H1 (cell line): ENCODE measurements at regions not wholly inside any gene's neighbourhood (a gene's known extent, or its start where the extent isn't known, plus 50 kb on each side); places are given as distances from the start of the nearest gene placed in this dataset.

Experiments used
- CTCF ChIA-PET: fragments of 300-600 bp; sonication (Branson Sonifier 250); formaldehyde crosslinking; loops from one replicate; lab custom pipeline; 2021; ENCODE audit not compliant: partially characterized antibody; lab: Charles Lee
- POLR2A ChIA-PET: fragments of 300-600 bp; sonication (Branson Sonifier 250); formaldehyde crosslinking; loops from one replicate; lab custom pipeline; 2021; ENCODE audit warnings: inconsistent platforms; ENCODE audit not compliant: partially characterized antibody; lab: Charles Lee
- DNase-seq, 2 experiments: peaks; one replicate each; pipeline versions ENCODE4 v3.0.0 to v3.0.0-alpha.2; 2010 to 2022; ENCODE audit warnings: low spot score in 2 of 2, low read depth in 1 of 2, mixed read lengths in 1 of 2
- FAIRE-seq: peaks from 2 replicates; lab custom pipeline; 2011; peaks lifted over from hg19 to GRCh38; lab: Jason Lieb, UNC
- H2AFZ ChIP-seq: 2 replicates; pipeline ENCODE4 v1.8.1; 2012; ENCODE audit warnings: low read length, inconsistent platforms
- H2AK5ac ChIP-seq: 2 replicates; pipeline ENCODE4 v1.6.1; 2013; ENCODE audit warnings: low read depth, low read length
- H2BK120ac ChIP-seq: replicated peaks from 2 replicates; pipeline ENCODE3; 2013; ENCODE audit warnings: low read depth, low read length, inconsistent platforms
- H2BK12ac ChIP-seq: 2 replicates; pipeline ENCODE4 v1.6.1; 2013; ENCODE audit warnings: low read depth, low read length
- H2BK15ac ChIP-seq: 2 replicates; pipeline ENCODE4 v1.6.1; 2013; ENCODE audit warnings: low read length
- H2BK20ac ChIP-seq: 2 replicates; pipeline ENCODE4 v1.6.1; 2013; ENCODE audit warnings: low read length
- H2BK5ac ChIP-seq: 2 replicates; pipeline ENCODE4 v1.6.1; 2013; ENCODE audit warnings: low read depth, low read length
- H3K14ac ChIP-seq: 2 replicates; pipeline ENCODE4 v1.6.1; 2013; ENCODE audit warnings: inconsistent platforms; ENCODE audit not compliant: insufficient read length
- H3K18ac ChIP-seq: 2 replicates; pipeline ENCODE4 v1.6.1; 2013; ENCODE audit warnings: low read length; ENCODE audit errors: extremely low read depth
- H3K23ac ChIP-seq: 2 replicates; pipeline ENCODE4 v1.6.1; 2013; ENCODE audit warnings: inconsistent platforms; ENCODE audit not compliant: insufficient read length
- H3K23me2 ChIP-seq: 2 replicates; pipeline ENCODE4 v1.6.1; 2013; ENCODE audit warnings: low read depth, low read length
- H3K27ac ChIP-seq: 2 replicates; pipeline ENCODE4 v1.6.1; 2011; ENCODE audit warnings: low read depth, low read length, inconsistent platforms
- H3K27me3 ChIP-seq, 4 experiments: replicated peaks in 1 of 4; 1 replicate in 1 of 4; 2 replicates in 3 of 4; pipeline versions ENCODE4 v1.6.1 to v1.8.1; 2011 to 2013; ENCODE audit warnings: low read length in 3 of 4, mild to moderate bottlenecking in 3 of 4, inconsistent platforms in 2 of 4, mixed read lengths in 2 of 4, moderate library complexity in 1 of 4; ENCODE audit not compliant: control insufficient read depth in 3 of 4, insufficient read depth in 3 of 4; ENCODE audit errors: extremely low read depth in 1 of 4
- H3K36me3 ChIP-seq, 4 experiments: 2 replicates each; pipeline versions ENCODE4 v1.6.1 to v1.8.1; 2011 to 2013; ENCODE audit warnings: mild to moderate bottlenecking in 4 of 4, low read length in 3 of 4, moderate library complexity in 2 of 4, control low read depth in 1 of 4, inconsistent platforms in 1 of 4; ENCODE audit not compliant: insufficient read depth in 4 of 4, control insufficient read depth in 2 of 4
- H3K4ac ChIP-seq: replicated peaks from 2 replicates; pipeline ENCODE3; 2013; ENCODE audit warnings: low read length, low read depth, mixed read lengths, inconsistent platforms; ENCODE audit not compliant: insufficient read length
- H3K4me1 ChIP-seq, 4 experiments: replicated peaks in 1 of 4; 1 replicate in 1 of 4; 2 replicates in 3 of 4; pipeline versions ENCODE4 v1.6.1 to v1.8.1; 2011 to 2013; ENCODE audit warnings: low read length in 3 of 4, inconsistent platforms in 2 of 4, mixed read lengths in 1 of 4; ENCODE audit not compliant: insufficient read depth in 4 of 4, control insufficient read depth in 3 of 4
- H3K4me2 ChIP-seq, 2 experiments: 2 replicates each; pipeline versions ENCODE4 v1.6.1 to v1.8.1; 2011 to 2013; ENCODE audit warnings: low read depth in 2 of 2, low read length in 2 of 2, control low read depth in 1 of 2, inconsistent platforms in 1 of 2, mild to moderate bottlenecking in 1 of 2; ENCODE audit not compliant: insufficient read depth in 1 of 2
- H3K4me3 ChIP-seq, 4 experiments: fragments of 200-600, 300-600 bp in 1 of 4; sonication (generic), shearing (Covaris generic), sonication (Bioruptor Twin) in 1 of 4; 2 replicates each; pipeline versions ENCODE4 v1.5.1 to v1.8.1; 2011 to 2016; ENCODE audit warnings: low read length in 4 of 4, low read depth in 3 of 4, control low read depth in 2 of 4, inconsistent platforms in 2 of 4, mild to moderate bottlenecking in 2 of 4, mixed read lengths in 1 of 4, moderate library complexity in 1 of 4; ENCODE audit not compliant: insufficient read depth in 2 of 4; ENCODE audit errors: extremely low read depth in 1 of 4
- H3K56ac ChIP-seq: replicated peaks from 2 replicates; pipeline ENCODE3; 2013; ENCODE audit warnings: low read depth, mild to moderate bottlenecking, mixed read lengths, low read length, inconsistent platforms; ENCODE audit not compliant: insufficient read length
- H3K79me1 ChIP-seq: 2 replicates; pipeline ENCODE4 v1.6.1; 2013; ENCODE audit warnings: low read depth, low read length, control low read depth
- H3K79me2 ChIP-seq, 2 experiments: 2 replicates each; pipeline versions ENCODE4 v1.6.1 to v1.8.1; 2012 to 2013; ENCODE audit warnings: low read length in 2 of 2, mild to moderate bottlenecking in 2 of 2, inconsistent platforms in 1 of 2; ENCODE audit not compliant: insufficient read depth in 2 of 2, control insufficient read depth in 1 of 2
- H3K9ac ChIP-seq, 4 experiments: replicated peaks in 1 of 4; 1 replicate in 1 of 4; 2 replicates in 3 of 4; pipeline versions ENCODE4 v1.6.1 to v1.8.1; 2011 to 2013; ENCODE audit warnings: low read depth in 3 of 4, low read length in 3 of 4, control low read depth in 2 of 4, mild to moderate bottlenecking in 2 of 4, moderate library complexity in 2 of 4, inconsistent platforms in 1 of 4; ENCODE audit errors: extremely low read depth in 1 of 4
- H3K9me3 ChIP-seq, 2 experiments: 2 replicates each; pipeline versions ENCODE4 v1.6.1 to v1.8.1; 2012 to 2013; ENCODE audit warnings: mild to moderate bottlenecking in 2 of 2, moderate library complexity in 2 of 2, control low read depth in 1 of 2, inconsistent platforms in 1 of 2, low read depth in 1 of 2, low read length in 1 of 2, mixed read lengths in 1 of 2; ENCODE audit not compliant: insufficient read depth in 2 of 2
- H4K20me1 ChIP-seq, 2 experiments: replicated peaks in 1 of 2; 2 replicates each; pipeline versions ENCODE3 to v1.8.1; 2011 to 2013; ENCODE audit warnings: inconsistent platforms in 2 of 2, low read length in 2 of 2, mild to moderate bottlenecking in 1 of 2; ENCODE audit not compliant: insufficient read depth in 2 of 2, control insufficient read depth in 1 of 2
- H4K5ac ChIP-seq: 2 replicates; pipeline ENCODE4 v1.6.1; 2013; ENCODE audit warnings: low read length, low read depth, mixed read lengths, inconsistent platforms; ENCODE audit not compliant: insufficient read length
- H4K8ac ChIP-seq: 2 replicates; pipeline ENCODE4 v1.8.0; 2013; ENCODE audit warnings: mild to moderate bottlenecking, moderate library complexity, low read length, inconsistent platforms; ENCODE audit not compliant: insufficient read depth; ENCODE audit errors: extremely low read depth
- H4K91ac ChIP-seq: replicated peaks from 2 replicates; pipeline ENCODE3; 2013; ENCODE audit warnings: low read length, mixed read lengths, inconsistent platforms; ENCODE audit not compliant: insufficient read length
- CBX5 ChIP-seq: fragments of 300-800, 300-1000 bp; sonication (generic); IDR thresholded peaks from 2 replicates; pipeline ENCODE4 v1.7.1; 2016; ENCODE audit warnings: antibody characterized with exemption, low read length, low read depth
- EGR1 ChIP-seq: IDR thresholded peaks from 2 replicates; pipeline ENCODE4 v1.6.1; 2011; ENCODE audit warnings: low read depth, low read length, borderline replicate concordance
- HDAC2 ChIP-seq, 2 experiments: fragments of 300-600 bp in 1 of 2; sonication (generic) in 1 of 2; IDR thresholded peaks; 2 replicates each; pipeline ENCODE4 v1.6.1; 2011 to 2012; ENCODE audit warnings: low read depth in 2 of 2, low read length in 2 of 2, mild to moderate bottlenecking in 2 of 2, moderate library complexity in 2 of 2, borderline replicate concordance in 1 of 2, inconsistent platforms in 1 of 2
- NRF1 ChIP-seq: IDR thresholded peaks from 2 replicates; pipeline ENCODE4 v1.6.1; 2011; ENCODE audit warnings: mild to moderate bottlenecking, low read depth, low read length, improper control_type of control experiment
- RBBP5 ChIP-seq: IDR thresholded peaks from 2 replicates; pipeline ENCODE4 v1.7.1; 2012; ENCODE audit warnings: low read depth, mild to moderate bottlenecking, inconsistent platforms, low read length, moderate library complexity, borderline replicate concordance
- RNF2 ChIP-seq: fragments of 200-900, 300-1000 bp; sonication (generic); IDR thresholded peaks from 2 replicates; pipeline ENCODE4 v1.7.1; 2016; ENCODE audit warnings: borderline replicate concordance, low read depth, mild to moderate bottlenecking, antibody characterized with exemption, low read length; ENCODE audit not compliant: poor library complexity, severe bottlenecking; ENCODE audit errors: missing control alignments
- WGBS, 2 experiments: shearing (Covaris generic) in 1 of 2; methylation state at CpG; one replicate each; pipeline versions ENCODE4 v1.1.6 to v1.1.7; 2013 to 2015; ENCODE audit warnings: low lambda C conversion rate in 2 of 2, mixed read lengths in 2 of 2, inconsistent platforms in 1 of 2, low coverage in 1 of 2, missing lambda C conversion rate in 1 of 2; ENCODE audit not compliant: insufficient replicate concordance in 2 of 2, insufficient coverage in 1 of 2, insufficient read length in 1 of 2; ENCODE audit errors: extremely low coverage in 1 of 2, missing lambda C conversion rate in 1 of 2; 5-methylcytosine and 5-hydroxymethylcytosine counted together

DNA sequence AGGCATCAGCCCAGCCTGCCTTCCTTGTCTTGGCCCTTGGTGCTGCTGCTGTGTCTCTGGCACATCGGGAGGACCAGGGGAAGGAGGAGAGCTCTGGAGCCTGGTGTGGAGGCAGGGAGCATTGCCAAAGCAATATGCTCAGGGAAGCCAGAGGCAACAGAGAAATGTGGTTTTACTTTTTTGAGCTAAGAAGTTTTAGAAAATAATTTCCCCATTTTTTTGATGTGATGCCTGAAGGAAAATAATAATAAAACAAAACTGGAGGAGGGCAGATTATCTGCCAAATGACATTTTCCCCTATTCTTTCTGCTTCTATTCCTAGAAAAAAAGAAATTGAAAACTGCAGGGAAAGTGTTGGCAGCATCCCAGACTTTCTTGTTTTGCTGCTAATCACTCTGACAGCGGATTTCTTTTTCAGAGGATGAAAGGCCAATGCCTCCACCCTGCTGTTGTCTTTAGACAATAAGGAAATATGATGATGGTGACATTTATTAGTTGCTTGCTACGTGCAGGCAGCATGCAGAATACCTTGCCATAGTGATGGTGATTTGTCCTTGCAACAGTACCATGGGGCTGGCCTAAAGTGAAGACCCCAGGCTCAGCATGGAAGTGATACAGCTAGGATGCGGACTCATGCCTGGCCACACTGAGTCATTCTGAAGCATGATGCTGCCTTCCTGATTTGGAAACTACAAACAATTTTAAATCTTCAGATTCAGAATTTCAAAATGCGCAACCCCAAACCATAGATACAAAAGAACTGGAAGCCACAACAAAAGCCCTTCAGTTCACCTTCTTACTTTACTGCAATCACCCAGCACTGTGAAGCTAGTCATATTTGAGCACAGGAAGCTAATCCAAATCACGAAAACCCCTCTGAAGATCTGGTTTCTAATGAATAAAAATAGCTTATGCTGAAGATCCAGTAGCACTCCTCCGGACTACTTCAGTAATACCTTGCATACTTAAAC lies 260.2 kb upstream of the TMEM72 start:
- FAIRE-seq = no peak
- H2BK5ac ChIP-seq = no peak overlapping the region
- WGBS, 2 experiments = 88% methylated on average over 7 of the region's 7 CpGs; no CpG with 5 or more reads in 1 of the 2 experiments

More for the DNA sequence above, 260.2 kb upstream of the TMEM72 start:
- Histone ChIP-seq H3K36me3 (no peaks in the 10 kb centered on the region), H4K91ac (no peak overlapping the region), H3K9me3 (no peaks in the 10 kb centered on the region), H3K23ac (no peak overlapping the region), H3K14ac (no peak overlapping the region), H4K5ac (no peak overlapping the region), H3K9ac (no peak overlapping the region; a peak in 1 of 7 replicates), H2BK12ac (no peak overlapping the region), H2AFZ (no peak overlapping the region), H4K20me1 (peaks cover 0 to 1% of the 10 kb centered on the region in 2 experiments), H2AK5ac (no peak overlapping the region), H3K4me1 (no peaks in the 10 kb centered on the region), H2BK15ac (no peak overlapping the region), H3K18ac (no peak overlapping the region), H3K56ac (no peak overlapping the region), H3K27ac (no peak overlapping the region), H3K4ac (no peak overlapping the region), H3K4me3 (no peak overlapping the region), H4K8ac (no peak overlapping the region), H3K79me2 (no peaks in the 10 kb centered on the region), H3K79me1 (no peaks in the 10 kb centered on the region), H3K27me3 (no peaks in the 10 kb centered on the region), H3K23me2 (no peaks in the 10 kb centered on the region), H3K4me2 (no peak overlapping the region), H2BK20ac (no peak overlapping the region), H2BK120ac (no peak overlapping the region)
- no peak for DNase-seq
- POLR2A ChIA-PET = no interaction called here
- TF ChIP-seq NRF1 = no peak
- no peak for TF ChIP-seq CBX5
- TF ChIP-seq RBBP5 = no peak
- TF ChIP-seq RNF2 = no peak
- TF ChIP-seq HDAC2 (IDR thresholded peaks at IDR 0.05; ENCODE audit: borderline replicate concordance in 1 of 2, low read depth in 2 of 2, low read length in 2 of 2) = no peak
- TF ChIP-seq EGR1 = no peak
- CTCF ChIA-PET = interaction anchor here (0.8 to 1.7 kb wide), 2 partner anchors 8 to 10 kb away, joined by 3 to 5 read pairs; no protein-coding TSS in a partner anchor
